NCI-H128 (cell line): ENCODE measurements at regions not wholly inside any gene's neighbourhood (a gene's known extent, or its start where the extent isn't known, plus 50 kb on each side); places are given as distances from the start of the nearest gene placed in this dataset.

Source experiments
- DNase-seq: peaks from one replicate; lab custom pipeline; 2025; ENCODE audit not compliant: unreplicated experiment; lab: John Stamatoyannopoulos, UW

DNA sequence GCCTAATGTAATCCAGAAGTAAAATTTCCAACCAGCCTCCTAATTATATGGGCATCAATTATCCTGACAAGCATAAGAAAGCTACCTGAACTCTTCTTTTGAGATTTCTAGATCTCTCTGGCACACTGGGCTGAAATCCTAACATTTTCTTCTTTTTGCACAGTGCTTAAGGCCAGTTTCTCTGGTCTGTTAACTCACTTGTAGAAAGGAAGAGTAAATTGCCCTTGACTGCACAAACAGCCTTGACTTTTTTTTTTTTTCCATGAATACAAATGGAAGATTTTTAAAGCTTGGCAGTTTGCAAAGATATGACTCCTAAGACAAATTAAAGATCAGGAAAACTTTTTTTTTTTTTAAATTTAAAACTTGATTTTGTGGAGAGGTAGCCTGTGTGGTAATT is 291.2 kb upstream of the MON1B start:
- no peak for DNase-seq

DNA sequence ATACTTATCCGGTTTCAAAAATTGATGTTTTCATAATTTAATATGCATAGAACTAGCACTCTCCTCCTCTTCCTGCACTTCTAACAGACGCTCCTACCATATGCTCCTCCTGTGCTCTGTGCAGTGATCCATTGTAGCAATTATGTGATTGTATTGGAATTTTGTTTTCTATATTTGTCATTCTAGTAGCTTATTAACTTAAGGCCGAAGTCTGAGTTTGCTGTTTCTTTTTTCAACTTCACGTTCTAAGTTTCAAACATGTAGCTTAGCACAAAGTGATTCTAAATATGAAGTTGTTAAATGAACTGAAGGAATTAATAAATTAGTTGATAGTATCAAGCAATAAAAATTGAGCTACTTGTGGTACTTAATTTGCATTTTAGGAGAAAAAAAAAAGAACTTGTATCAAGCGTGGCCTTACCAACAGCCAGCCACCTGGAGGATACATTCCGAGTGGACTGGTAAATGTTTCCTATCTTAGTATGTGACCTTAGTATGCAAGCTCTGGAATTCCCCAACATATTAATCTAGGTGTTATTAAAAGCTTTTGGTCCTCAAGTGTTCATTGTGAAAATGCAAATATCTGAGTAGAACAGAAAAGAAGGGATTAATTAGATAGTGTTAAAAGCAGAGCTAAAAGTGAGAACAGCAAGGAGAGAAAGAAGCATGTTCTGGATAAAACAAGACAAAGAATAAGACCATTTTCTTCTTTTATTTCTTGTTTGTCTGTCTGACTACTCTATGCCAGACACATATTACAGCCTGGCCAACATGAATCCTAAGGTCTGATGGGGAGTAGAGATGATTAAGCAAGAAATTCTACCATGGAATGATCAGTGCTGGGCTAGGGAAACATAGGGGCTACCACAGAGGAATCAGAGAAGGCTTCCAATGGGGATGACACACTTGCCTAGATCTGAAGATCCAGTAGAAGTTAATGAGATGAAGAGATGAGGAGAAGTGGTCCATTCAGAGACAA is 290.4 kb upstream of the MON1B start:
- no peak for DNase-seq

GRCh38 chr16:76906552-76906951 is 284.4 kb upstream of the MON1B start:
- no peak for DNase-seq

GRCh38 chr16:76910931-76911330 is 280.1 kb upstream of the MON1B start:
- no peak for DNase-seq

- no peak for DNase-seq
Observed at GRCh38 chr16:76913046-76913445, 277.9 kb upstream of the MON1B start.

GRCh38 chr16:76926042-76926441 is 264.9 kb upstream of the MON1B start:
- no peak for DNase-seq

DNA sequence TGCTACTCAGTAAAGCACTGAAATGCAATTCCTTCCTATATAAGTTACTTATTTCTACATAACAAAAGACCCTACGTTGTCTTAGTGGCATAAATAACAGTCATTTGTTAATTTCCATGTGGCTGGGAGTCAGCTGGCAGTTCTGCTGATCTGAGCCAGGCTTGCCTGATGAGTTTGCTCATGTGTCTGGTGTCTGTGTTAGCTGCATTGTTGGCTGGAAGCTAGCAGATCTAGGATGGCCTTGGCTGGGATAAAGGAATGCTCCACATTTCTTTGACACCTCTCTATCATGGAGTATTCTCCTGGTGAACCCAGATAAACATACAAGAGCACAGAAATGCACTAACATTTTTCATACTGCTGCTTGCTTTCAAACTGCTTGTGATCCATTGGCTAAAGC is 264.4 kb upstream of the MON1B start:
- DNase-seq = no peak

GRCh38 chr16:76931186-76931585 is 259.8 kb upstream of the MON1B start:
- DNase-seq = no peak

GRCh38 chr16:76932541-76933211 is 258.3 kb upstream of the MON1B start:
- DNase-seq = no peak

DNA sequence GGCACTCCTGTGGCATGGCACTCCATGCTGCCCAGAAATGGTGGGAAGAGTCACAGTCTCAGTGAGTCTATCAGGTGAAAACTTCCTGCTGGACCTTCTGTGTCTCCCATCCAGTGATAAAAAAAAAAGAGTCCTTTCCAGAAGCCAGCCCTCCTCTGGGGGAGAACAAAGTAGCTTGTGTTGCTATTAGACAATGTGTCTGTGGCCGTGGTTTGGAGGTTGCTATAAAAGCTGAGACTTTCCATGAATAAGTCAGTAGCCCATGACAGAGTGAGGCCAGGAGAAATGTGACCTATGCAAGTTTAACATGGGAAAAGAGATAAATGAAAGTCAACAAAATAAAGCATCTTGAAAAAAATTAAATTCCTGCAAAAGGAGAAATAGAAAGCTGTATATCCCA is 250.7 kb upstream of the MON1B start:
- DNase-seq = no peak

DNA sequence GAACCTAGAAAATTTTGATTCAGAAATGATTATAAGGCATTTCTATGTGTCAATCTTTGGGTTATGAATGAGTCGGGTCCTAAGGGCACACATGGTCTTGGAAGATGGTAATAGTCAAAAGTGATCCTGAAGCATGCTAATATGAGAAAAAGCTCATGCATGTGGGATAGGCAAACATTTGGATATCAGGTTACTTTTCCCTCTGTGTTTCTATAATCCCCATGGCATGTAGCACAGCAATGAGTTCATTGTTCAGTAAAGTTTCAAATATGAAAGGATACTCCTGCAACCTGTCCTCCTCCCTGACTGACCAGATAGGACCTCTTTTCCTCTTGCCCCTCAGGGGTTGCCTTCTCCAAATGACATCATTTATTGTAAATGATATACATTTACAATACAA is 249.9 kb upstream of the MON1B start:
- DNase-seq = no peak

GRCh38 chr16:76942089-76942488 is 248.9 kb upstream of the MON1B start:
- no peak for DNase-seq

DNA sequence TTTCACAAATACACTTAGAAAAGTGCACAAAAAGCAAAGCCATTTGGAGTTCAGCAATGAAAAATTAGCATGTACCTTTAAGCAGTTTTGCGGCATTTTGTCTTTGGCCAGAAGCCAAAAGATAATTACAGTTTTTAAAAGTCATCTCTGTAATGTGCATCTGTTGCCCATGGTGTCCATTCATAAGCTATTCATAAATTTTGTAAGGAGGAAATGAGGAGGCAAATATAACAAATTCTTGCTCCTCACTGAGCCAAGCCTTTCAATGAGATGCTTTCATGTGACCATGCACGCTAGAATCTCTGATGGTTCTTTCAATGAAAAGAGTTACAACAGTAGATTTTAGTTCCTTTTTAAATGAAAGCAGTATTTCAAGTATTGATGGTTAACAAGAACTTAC is 247.1 kb upstream of the MON1B start:
- DNase-seq = no peak

- no peak for DNase-seq
Observed at GRCh38 chr16:76946879-76947278, 244.1 kb upstream of the MON1B start.

DNA sequence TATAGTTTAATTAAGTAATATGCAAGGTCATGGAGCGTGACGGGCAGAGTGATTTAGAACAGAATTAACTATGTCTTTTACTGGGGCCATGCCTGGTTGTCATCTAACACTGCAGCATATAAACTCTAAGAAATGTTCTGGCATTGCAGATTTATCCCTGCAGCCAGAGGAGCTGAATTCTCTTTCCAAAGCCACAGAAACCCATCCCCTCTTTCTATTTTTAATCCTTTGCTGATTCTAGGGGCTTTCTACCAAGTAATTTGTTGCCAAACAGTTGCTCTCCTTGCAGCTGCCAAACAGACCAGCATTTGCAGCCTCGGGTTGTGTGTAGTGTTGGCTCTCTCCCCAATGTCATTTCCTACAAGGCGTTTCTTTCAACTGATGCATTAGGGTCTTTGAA is 243.2 kb upstream of the MON1B start:
- no peak for DNase-seq

DNA sequence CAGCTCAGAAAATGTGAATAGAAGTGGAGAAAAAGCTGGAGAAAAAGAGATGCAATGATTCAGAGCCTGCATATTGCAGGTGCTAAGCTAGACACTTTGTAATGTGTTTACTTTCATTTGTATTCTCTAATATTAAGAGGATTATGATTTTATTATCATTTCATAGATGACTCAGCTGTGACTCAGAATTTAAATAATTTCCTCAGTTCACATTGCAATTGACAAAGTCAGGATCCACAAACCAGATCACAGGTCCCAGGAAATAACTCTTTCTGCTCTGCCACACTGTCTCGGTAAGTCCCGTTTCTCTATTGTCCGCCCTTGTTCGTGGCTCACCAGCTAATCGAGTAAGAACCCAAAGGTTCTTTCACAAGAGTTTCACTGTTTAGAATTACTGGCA is 235.4 kb upstream of the MON1B start:
- DNase-seq = no peak

- no peak for DNase-seq
Observed at GRCh38 chr16:76956394-76956793, 234.6 kb upstream of the MON1B start.

DNA sequence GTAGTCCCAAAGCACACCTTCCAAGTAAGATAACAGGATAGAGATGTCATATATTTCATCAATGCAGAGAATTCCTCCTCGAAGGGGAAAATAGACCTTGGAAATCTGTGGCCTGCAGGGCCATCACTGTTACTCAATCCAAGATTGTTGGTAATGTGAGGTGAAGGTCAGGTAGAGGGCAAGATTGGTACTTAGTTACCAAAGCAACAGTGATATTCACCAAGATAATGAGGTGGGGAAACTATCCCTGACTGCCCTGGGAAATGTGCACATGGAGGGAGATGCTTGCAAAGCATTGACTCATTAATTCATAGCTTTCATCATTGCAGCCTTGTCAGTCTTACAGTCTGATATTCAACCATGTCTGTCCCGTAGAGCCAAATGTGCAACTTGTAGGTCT is 234.1 kb upstream of the MON1B start:
- DNase-seq = no peak

GRCh38 chr16:76959166-76959565 is 231.8 kb upstream of the MON1B start:
- no peak for DNase-seq

DNA sequence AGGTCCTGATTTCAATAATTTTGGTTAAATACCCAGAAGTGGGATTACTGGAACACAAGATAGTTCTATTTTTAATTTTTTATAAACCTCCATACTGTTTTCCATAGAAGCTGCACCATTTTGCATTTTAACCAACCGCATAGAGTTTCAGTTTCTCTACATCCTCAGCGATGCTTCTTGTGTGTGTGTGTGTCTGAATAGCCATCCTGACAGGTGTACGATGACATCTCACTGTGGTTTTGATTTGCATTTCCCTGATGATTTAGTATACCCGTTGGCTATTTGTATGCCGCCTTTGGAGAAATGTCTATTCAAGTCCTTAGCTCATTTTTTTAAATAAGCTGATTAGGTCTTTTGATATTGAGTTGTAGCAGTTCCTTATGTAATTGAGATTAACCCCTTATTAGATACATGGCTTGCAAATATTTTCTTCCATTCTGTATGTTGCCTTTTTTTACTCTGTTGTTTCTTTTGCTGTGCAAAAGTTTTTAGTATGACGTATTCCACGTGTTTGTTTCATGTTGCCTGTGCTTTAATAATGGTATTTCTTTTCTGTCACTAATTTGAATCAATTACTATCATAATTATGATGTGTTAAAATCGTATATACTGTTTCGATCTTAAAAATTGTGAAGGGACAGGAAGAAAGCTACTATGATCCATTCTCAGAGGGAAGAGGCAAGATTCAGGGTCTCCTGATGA is 227.2 kb upstream of the MON1B start:
- DNase-seq = no peak

DNA sequence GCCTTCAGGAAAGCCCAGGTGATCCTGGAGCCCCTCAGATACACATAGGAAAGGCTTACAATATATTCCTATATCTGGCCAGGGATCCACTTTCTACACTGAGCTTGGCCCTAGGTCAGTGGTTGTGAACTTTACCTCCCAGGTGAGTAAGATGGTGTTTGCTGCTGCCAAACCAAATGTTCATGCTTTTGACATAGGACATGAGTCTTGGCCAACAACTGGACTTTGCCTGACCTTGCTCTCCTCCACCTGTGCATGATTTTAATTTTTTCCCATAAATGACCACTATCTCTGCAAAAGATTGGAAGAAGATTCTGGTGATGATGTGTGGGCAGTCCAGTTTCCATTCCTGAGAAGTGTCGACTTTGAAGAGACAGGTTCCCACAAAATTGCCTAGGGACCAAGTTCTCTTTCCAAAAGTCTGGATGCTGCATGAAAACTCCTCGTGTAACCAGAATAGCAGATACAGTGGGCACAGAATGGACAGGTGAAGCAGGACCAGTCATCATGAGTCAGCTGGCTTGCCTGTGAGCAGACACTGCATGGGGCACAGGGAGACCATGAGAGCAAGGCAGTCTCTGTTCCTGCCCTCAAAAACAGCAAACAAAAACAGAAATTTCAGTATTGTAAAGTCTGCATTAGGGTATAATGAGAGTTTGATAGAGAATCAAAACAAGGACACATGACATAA is 226.4 kb upstream of the MON1B start:
- DNase-seq = no peak
